Psoas muscle (tissue), 7 donors: ENCODE measurements at regions not wholly inside any gene's neighbourhood (a gene's known extent, or its start where the extent isn't known, plus 50 kb on each side); places are given as distances from the start of the nearest gene placed in this dataset.

Source experiments
- ATAC-seq, 4 donors: fragments of 200-7000 bp; cut with Tn5 transposase; one replicate each; pipeline ENCODE4 v1.9.1; 2020; ENCODE audit warnings: moderate library complexity in 3 of 4, mild to moderate bottlenecking in 2 of 4
- DNase-seq, 2 donors: peaks; one replicate each; pipeline ENCODE4 v3.0.0-alpha.2; 2020
- H3K27ac ChIP-seq: fragments of 200-600 bp; one replicate; pipeline ENCODE4 v1.8.0; 2022
- H3K27me3 ChIP-seq, 3 donors: fragments of 200-600 bp in 1 of 3; one replicate each; pipeline versions ENCODE4 v1.6.1 to v1.8.0; 2013 to 2022; ENCODE audit warnings: low read length in 2 of 3, mild to moderate bottlenecking in 2 of 3, moderate library complexity in 1 of 3; ENCODE audit not compliant: insufficient read depth in 3 of 3
- H3K36me3 ChIP-seq, 2 donors: fragments of 200-600 bp in 1 of 2; one replicate each; pipeline versions ENCODE4 v1.6.1 to v1.8.0; 2013 to 2022; ENCODE audit warnings: low read depth in 1 of 2, mild to moderate bottlenecking in 1 of 2, moderate library complexity in 1 of 2; ENCODE audit not compliant: insufficient read depth in 1 of 2
- H3K4me1 ChIP-seq: fragments of 200-600 bp; one replicate; pipeline ENCODE4 v1.8.0; 2022
- H3K4me3 ChIP-seq: fragments of 200-600 bp; one replicate; pipeline ENCODE4 v1.8.0; 2022; ENCODE audit warnings: mild to moderate bottlenecking
- H3K9me3 ChIP-seq: fragments of 200-600 bp; one replicate; pipeline ENCODE4 v1.8.0; 2022
- WGBS, 3 donors: extraction: QIAGEN DNeasy Blood & Tissue Kit; methylation state at CpG; one replicate each; pipeline versions ENCODE4 v1.1.6 to v1.1.7; 2013; 5-methylcytosine and 5-hydroxymethylcytosine counted together
- intact Hi-C, 2 donors: fragments of 100-400 bp; cut with DNase I; formaldehyde crosslinking; loops; one replicate each; pipeline versions ENCODE4 v1.11.0 to v1.14.2; 2022
- TF ChIP-seq, protein P1 (sequence below): fragments of 200-600 bp; IDR thresholded peaks from one replicate; pipeline ENCODE4 v1.8.0; 2022; ENCODE audit warnings: antibody characterized with exemption
- donor health status: healthy with polysubstance abuse.
- donor health status: DM: no; HTN: no; CAD: no; lungs with moderate emphysema.
- donor health status: Bipolar disorder and iron deficiency.
- donor health status: healthy.
- donor health status: DM: yes; HTN: yes; CAD: no.
- donor health status: DM: no; HTN: no; CAD: no.
- donor health status: DM: yes; HTN: yes; CAD: no.

DNA sequence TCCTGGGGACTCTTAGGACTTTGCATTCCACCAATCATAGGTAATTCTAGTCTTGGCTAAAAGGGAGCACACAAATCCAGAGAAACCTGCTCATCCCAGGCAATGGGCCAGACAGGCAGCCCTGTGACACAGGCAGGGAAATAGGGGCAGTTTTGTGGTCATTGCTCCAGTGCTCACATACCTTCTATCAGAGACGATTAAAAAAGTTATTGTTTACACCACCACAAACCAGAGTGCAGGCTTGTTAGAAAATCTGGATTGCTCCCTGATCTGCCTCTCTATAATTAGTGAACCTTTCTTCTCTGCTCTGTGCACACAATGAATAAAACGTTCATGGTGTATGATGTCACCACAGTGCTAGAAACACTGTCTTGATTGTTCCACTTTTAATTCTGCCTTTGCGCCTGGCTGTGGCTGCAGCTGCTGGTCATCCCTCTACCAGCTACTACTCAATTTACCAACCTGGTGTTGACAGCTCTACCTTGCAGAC is 121.6 kb upstream of the SPATA13 start:
- Histone ChIP-seq H3K9me3 (no peaks in the 10 kb centered on the region), H3K36me3 (no peaks in the 10 kb centered on the region), H3K4me1 (no peaks in the 10 kb centered on the region), H3K4me3 (no peak overlapping the region), H3K27ac (no peak overlapping the region), H3K27me3 (no peaks in the 10 kb centered on the region)
- ATAC-seq (no peak), DNase-seq (no peak)
- TF ChIP-seq, protein P1, sequence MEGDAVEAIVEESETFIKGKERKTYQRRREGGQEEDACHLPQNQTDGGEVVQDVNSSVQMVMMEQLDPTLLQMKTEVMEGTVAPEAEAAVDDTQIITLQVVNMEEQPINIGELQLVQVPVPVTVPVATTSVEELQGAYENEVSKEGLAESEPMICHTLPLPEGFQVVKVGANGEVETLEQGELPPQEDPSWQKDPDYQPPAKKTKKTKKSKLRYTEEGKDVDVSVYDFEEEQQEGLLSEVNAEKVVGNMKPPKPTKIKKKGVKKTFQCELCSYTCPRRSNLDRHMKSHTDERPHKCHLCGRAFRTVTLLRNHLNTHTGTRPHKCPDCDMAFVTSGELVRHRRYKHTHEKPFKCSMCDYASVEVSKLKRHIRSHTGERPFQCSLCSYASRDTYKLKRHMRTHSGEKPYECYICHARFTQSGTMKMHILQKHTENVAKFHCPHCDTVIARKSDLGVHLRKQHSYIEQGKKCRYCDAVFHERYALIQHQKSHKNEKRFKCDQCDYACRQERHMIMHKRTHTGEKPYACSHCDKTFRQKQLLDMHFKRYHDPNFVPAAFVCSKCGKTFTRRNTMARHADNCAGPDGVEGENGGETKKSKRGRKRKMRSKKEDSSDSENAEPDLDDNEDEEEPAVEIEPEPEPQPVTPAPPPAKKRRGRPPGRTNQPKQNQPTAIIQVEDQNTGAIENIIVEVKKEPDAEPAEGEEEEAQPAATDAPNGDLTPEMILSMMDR, result no peak
- intact Hi-C loops, result no loop called here
- WGBS, 3 donors, result 24 to 42% (median 25%) methylated on average over 3 of the region's 3 CpGs

DNA sequence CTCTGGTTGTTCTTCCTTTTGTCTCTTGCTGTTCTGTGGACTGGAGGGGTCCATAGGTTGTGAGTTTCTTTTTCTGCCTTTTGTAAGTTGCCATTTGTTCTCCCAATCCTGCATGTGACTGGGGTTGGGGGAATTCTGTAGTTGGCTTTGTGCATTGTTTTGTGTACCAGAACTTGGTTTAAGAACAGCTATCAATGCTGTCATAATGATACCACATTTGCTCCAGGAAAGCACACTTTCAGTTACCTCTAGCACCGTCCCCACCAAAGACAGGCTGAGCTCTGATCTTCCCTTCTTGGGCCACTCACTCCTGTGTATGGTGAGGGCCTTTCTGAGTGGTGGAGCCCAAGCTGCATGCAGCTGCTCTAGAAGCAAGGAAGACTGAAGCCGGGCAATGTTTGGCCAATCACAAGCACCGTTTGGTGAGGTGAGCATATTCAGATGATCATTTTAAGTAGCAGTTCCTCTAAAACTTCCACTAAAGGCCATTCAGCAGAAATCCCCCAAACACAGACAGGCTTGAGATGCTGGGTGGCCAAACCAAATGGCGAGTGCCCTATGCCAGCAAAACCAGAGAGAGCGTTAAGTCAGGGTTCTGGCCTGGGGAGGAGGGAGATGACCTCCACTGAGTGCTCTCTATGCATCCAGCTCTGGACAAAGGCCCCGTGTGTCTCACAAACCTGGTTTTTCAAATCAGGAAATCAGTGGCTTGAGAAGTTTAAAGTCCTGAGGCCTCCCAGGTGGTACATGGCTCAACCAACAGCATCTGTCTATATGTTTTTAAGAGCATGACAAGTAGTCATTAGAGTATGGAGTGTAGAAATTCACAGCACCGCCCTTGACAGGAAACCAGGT is 120.7 kb upstream of the SPATA13 start:
- Histone ChIP-seq H3K9me3 (no peaks in the 10 kb centered on the region), H3K36me3 (no peaks in the 10 kb centered on the region), H3K4me3 (no peak overlapping the region), H3K4me1 (no peaks in the 10 kb centered on the region), H3K27ac (no peak overlapping the region), H3K27me3 (no peaks in the 10 kb centered on the region)
- no peak for DNase-seq
- 72 to 92% (median 85%) methylated on average over 7 of the region's 7 CpGs for WGBS, 3 donors
- intact Hi-C loops, result no loop called here
- TF ChIP-seq, protein P1, result no peak
- no peak for ATAC-seq

DNA sequence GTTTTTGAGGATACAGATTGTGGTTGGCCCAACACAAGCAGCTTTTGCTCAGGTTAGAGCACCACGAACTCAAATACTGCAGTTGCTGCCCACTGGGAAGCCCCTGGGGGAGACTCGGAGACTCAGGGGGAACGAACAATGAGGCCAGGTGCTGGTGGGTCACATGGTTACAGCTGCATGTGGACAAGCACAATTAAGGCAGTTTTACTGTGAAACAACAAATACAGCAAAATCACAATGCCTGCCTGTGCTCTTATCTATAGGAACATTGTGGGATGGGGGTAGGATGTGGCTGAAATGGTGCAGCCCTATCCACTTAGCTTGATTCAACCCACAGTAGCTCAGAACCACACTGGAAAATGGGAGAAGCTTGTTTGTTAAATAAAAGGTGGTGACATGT is 119.7 kb upstream of the SPATA13 start:
- H3K9me3 ChIP-seq, result no peaks in the 10 kb centered on the region
- no peak overlapping the region for H3K27ac ChIP-seq
- H3K4me1 ChIP-seq, result no peaks in the 10 kb centered on the region
- H3K4me3 ChIP-seq, result no peak overlapping the region
- WGBS, 3 donors, result 67 to 71% (median 69%) methylated on average over 3 of the region's 3 CpGs
- intact Hi-C loops, result no loop called here
- TF ChIP-seq, protein P1, result no peak
- no peaks in the 10 kb centered on the region for H3K36me3 ChIP-seq
- DNase-seq (no peak), ATAC-seq (no peak)
- H3K27me3 ChIP-seq, result no peaks in the 10 kb centered on the region

DNA sequence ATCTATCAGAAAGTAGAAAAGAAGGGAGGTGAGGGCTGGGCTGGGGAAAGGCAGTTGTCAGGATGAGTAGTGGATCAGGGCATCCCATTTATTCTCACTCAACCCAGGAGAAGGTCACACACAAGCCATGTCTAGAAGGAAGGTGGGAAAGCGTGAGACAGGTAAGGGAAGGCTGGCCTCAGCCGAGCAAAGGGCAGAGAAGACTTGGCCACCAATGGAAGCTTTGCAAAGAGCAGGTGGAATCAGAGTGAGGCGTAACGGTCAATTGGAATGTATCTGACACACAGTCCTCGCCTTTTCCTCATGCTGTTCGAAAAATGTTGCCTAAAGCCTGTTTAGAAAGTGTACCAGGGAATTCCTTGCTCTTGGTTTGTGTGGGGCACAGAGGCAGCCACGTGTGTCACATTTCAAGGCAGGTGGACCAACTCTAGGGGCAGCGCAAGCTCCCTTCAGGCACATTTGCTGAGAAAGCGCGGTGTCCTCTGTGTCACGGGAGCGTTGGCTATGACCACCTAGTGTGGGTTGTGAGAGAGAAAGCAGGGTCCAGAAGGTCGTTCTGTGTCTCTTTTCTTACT is 118.8 kb upstream of the SPATA13 start:
- Histone ChIP-seq H3K27ac (no peak overlapping the region), H3K4me1 (no peaks in the 10 kb centered on the region), H3K4me3 (no peak overlapping the region), H3K9me3 (no peaks in the 10 kb centered on the region), H3K36me3 (no peaks in the 10 kb centered on the region), H3K27me3 (no peaks in the 10 kb centered on the region)
- 64 to 80% (median 72%) methylated on average over 13 of the region's 13 CpGs for WGBS, 3 donors
- intact Hi-C loops, result no loop called here
- ATAC-seq, result no peak
- DNase-seq, result no peak
- TF ChIP-seq, protein P1, result no peak
